ENCODE measurements at regions not wholly inside any gene's neighbourhood (a gene's known extent, or its start where the extent isn't known, plus 50 kb on each side); places are given as distances from the start of the nearest gene placed in this dataset.

DNA sequence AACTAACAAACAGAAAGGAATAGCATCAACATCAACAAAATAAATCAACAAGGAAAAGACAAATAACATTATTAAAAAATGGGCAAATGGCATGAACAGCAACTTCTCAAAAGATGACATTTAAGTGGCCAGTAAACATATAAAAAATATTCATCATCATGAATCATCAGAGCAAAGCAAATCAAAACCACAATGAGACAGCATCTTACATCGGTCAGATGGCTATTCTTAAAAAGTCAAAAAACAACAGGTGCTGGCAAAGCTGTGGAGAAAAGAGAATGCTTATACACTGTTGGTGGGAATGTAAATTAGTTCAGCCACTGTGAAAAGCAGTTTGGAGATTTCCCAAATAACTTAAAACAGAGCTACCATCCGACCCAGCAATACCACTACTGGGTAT lies 327.1 kb downstream of the CMPK2 start (continued):
- TF ChIP-seq, protein P1, sequence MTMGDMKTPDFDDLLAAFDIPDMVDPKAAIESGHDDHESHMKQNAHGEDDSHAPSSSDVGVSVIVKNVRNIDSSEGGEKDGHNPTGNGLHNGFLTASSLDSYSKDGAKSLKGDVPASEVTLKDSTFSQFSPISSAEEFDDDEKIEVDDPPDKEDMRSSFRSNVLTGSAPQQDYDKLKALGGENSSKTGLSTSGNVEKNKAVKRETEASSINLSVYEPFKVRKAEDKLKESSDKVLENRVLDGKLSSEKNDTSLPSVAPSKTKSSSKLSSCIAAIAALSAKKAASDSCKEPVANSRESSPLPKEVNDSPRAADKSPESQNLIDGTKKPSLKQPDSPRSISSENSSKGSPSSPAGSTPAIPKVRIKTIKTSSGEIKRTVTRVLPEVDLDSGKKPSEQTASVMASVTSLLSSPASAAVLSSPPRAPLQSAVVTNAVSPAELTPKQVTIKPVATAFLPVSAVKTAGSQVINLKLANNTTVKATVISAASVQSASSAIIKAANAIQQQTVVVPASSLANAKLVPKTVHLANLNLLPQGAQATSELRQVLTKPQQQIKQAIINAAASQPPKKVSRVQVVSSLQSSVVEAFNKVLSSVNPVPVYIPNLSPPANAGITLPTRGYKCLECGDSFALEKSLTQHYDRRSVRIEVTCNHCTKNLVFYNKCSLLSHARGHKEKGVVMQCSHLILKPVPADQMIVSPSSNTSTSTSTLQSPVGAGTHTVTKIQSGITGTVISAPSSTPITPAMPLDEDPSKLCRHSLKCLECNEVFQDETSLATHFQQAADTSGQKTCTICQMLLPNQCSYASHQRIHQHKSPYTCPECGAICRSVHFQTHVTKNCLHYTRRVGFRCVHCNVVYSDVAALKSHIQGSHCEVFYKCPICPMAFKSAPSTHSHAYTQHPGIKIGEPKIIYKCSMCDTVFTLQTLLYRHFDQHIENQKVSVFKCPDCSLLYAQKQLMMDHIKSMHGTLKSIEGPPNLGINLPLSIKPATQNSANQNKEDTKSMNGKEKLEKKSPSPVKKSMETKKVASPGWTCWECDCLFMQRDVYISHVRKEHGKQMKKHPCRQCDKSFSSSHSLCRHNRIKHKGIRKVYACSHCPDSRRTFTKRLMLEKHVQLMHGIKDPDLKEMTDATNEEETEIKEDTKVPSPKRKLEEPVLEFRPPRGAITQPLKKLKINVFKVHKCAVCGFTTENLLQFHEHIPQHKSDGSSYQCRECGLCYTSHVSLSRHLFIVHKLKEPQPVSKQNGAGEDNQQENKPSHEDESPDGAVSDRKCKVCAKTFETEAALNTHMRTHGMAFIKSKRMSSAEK (CRISPR knock-in tag; IDR thresholded peaks at IDR 0.05; ENCODE audit: borderline replicate concordance): no peak
- TF ChIP-seq, protein P2, sequence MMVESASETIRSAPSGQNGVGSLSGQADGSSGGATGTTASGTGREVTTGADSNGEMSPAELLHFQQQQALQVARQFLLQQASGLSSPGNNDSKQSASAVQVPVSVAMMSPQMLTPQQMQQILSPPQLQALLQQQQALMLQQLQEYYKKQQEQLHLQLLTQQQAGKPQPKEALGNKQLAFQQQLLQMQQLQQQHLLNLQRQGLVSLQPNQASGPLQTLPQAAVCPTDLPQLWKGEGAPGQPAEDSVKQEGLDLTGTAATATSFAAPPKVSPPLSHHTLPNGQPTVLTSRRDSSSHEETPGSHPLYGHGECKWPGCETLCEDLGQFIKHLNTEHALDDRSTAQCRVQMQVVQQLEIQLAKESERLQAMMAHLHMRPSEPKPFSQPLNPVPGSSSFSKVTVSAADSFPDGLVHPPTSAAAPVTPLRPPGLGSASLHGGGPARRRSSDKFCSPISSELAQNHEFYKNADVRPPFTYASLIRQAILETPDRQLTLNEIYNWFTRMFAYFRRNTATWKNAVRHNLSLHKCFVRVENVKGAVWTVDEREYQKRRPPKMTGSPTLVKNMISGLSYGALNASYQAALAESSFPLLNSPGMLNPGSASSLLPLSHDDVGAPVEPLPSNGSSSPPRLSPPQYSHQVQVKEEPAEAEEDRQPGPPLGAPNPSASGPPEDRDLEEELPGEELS (CRISPR knock-in tag; IDR thresholded peaks at IDR 0.05): no peak
- TF ChIP-seq ZNF138 (CRISPR knock-in tag; conservative IDR thresholded peaks at IDR 0.05) (no peak), SOX15 (CRISPR knock-in tag; IDR thresholded peaks at IDR 0.05) (no peak)

DNA sequence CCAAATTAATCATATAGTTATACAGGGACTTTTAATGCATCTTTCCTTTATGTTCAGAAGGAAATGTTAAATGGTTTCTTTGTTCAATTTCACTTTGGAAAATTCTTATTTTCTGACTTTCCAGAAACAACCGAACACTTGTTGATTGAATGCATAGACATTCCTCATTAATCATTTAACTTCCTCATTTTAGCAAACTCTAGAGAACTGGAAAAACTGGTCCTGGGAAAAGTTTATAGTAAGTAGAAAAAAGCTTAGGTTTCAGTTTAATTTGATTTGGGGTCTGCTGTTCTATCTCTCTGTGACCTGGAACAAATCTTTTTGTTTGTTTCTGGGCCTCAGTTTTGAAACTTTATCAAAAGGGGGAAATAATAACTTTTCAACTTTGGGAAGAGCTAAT lies 320.4 kb downstream of the CMPK2 start:
- no peak overlapping the region for H3K4me3 Mint-ChIP-seq
- ATAC-seq (no peak), DNase-seq (ENCODE audit: low spot score) (no peak)
- ChIA-PET POLR2A (no interaction called here), CTCF (no interaction called here)
- H3K4me1 Mint-ChIP-seq: no peaks in the 10 kb centered on the region
- H3K9me3 Mint-ChIP-seq: peaks cover 76% of the 10 kb centered on the region
- H3K36me3 Mint-ChIP-seq: peaks cover 60% of the 10 kb centered on the region
- no peaks in the 10 kb centered on the region for H3K27me3 Mint-ChIP-seq (ENCODE audit: low read depth)
- H3K27ac Mint-ChIP-seq: no peak overlapping the region
- TF ChIP-seq, protein P3, sequence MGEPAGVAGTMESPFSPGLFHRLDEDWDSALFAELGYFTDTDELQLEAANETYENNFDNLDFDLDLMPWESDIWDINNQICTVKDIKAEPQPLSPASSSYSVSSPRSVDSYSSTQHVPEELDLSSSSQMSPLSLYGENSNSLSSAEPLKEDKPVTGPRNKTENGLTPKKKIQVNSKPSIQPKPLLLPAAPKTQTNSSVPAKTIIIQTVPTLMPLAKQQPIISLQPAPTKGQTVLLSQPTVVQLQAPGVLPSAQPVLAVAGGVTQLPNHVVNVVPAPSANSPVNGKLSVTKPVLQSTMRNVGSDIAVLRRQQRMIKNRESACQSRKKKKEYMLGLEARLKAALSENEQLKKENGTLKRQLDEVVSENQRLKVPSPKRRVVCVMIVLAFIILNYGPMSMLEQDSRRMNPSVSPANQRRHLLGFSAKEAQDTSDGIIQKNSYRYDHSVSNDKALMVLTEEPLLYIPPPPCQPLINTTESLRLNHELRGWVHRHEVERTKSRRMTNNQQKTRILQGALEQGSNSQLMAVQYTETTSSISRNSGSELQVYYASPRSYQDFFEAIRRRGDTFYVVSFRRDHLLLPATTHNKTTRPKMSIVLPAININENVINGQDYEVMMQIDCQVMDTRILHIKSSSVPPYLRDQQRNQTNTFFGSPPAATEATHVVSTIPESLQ (CRISPR knock-in tag; IDR thresholded peaks at IDR 0.05): no peak
- TF ChIP-seq, protein P4, sequence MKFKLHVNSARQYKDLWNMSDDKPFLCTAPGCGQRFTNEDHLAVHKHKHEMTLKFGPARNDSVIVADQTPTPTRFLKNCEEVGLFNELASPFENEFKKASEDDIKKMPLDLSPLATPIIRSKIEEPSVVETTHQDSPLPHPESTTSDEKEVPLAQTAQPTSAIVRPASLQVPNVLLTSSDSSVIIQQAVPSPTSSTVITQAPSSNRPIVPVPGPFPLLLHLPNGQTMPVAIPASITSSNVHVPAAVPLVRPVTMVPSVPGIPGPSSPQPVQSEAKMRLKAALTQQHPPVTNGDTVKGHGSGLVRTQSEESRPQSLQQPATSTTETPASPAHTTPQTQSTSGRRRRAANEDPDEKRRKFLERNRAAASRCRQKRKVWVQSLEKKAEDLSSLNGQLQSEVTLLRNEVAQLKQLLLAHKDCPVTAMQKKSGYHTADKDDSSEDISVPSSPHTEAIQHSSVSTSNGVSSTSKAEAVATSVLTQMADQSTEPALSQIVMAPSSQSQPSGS (CRISPR knock-in tag; IDR thresholded peaks at IDR 0.05; ENCODE audit: borderline replicate concordance, low read depth): no peak
- TF ChIP-seq ZNF423 (CRISPR knock-in tag; IDR thresholded peaks at IDR 0.05) (no peak), ZNF671 (CRISPR knock-in tag; IDR thresholded peaks at IDR 0.05) (no peak), KAT7 (CRISPR knock-in tag; IDR thresholded peaks at IDR 0.05; ENCODE audit: borderline replicate concordance) (no peak), SMAD3 (CRISPR knock-in tag; IDR thresholded peaks at IDR 0.05; ENCODE audit: borderline replicate concordance) (no peak), RORB (CRISPR knock-in tag; IDR thresholded peaks at IDR 0.05) (no peak)
- TF ChIP-seq, protein P5, sequence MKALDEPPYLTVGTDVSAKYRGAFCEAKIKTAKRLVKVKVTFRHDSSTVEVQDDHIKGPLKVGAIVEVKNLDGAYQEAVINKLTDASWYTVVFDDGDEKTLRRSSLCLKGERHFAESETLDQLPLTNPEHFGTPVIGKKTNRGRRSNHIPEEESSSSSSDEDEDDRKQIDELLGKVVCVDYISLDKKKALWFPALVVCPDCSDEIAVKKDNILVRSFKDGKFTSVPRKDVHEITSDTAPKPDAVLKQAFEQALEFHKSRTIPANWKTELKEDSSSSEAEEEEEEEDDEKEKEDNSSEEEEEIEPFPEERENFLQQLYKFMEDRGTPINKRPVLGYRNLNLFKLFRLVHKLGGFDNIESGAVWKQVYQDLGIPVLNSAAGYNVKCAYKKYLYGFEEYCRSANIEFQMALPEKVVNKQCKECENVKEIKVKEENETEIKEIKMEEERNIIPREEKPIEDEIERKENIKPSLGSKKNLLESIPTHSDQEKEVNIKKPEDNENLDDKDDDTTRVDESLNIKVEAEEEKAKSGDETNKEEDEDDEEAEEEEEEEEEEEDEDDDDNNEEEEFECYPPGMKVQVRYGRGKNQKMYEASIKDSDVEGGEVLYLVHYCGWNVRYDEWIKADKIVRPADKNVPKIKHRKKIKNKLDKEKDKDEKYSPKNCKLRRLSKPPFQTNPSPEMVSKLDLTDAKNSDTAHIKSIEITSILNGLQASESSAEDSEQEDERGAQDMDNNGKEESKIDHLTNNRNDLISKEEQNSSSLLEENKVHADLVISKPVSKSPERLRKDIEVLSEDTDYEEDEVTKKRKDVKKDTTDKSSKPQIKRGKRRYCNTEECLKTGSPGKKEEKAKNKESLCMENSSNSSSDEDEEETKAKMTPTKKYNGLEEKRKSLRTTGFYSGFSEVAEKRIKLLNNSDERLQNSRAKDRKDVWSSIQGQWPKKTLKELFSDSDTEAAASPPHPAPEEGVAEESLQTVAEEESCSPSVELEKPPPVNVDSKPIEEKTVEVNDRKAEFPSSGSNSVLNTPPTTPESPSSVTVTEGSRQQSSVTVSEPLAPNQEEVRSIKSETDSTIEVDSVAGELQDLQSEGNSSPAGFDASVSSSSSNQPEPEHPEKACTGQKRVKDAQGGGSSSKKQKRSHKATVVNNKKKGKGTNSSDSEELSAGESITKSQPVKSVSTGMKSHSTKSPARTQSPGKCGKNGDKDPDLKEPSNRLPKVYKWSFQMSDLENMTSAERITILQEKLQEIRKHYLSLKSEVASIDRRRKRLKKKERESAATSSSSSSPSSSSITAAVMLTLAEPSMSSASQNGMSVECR (CRISPR knock-in tag; IDR thresholded peaks at IDR 0.05; ENCODE audit: borderline replicate concordance): no peak
- TF ChIP-seq, protein P6, sequence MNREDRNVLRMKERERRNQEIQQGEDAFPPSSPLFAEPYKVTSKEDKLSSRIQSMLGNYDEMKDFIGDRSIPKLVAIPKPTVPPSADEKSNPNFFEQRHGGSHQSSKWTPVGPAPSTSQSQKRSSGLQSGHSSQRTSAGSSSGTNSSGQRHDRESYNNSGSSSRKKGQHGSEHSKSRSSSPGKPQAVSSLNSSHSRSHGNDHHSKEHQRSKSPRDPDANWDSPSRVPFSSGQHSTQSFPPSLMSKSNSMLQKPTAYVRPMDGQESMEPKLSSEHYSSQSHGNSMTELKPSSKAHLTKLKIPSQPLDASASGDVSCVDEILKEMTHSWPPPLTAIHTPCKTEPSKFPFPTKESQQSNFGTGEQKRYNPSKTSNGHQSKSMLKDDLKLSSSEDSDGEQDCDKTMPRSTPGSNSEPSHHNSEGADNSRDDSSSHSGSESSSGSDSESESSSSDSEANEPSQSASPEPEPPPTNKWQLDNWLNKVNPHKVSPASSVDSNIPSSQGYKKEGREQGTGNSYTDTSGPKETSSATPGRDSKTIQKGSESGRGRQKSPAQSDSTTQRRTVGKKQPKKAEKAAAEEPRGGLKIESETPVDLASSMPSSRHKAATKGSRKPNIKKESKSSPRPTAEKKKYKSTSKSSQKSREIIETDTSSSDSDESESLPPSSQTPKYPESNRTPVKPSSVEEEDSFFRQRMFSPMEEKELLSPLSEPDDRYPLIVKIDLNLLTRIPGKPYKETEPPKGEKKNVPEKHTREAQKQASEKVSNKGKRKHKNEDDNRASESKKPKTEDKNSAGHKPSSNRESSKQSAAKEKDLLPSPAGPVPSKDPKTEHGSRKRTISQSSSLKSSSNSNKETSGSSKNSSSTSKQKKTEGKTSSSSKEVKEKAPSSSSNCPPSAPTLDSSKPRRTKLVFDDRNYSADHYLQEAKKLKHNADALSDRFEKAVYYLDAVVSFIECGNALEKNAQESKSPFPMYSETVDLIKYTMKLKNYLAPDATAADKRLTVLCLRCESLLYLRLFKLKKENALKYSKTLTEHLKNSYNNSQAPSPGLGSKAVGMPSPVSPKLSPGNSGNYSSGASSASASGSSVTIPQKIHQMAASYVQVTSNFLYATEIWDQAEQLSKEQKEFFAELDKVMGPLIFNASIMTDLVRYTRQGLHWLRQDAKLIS (CRISPR knock-in tag; IDR thresholded peaks at IDR 0.05; ENCODE audit: borderline replicate concordance): no peak
- TF ChIP-seq, protein P7, sequence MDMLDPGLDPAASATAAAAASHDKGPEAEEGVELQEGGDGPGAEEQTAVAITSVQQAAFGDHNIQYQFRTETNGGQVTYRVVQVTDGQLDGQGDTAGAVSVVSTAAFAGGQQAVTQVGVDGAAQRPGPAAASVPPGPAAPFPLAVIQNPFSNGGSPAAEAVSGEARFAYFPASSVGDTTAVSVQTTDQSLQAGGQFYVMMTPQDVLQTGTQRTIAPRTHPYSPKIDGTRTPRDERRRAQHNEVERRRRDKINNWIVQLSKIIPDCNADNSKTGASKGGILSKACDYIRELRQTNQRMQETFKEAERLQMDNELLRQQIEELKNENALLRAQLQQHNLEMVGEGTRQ (CRISPR knock-in tag; IDR thresholded peaks at IDR 0.05): no peak

Measured in WTC11 (cell line).